GM19043 (cell line): ENCODE measurements at regions not wholly inside any gene's neighbourhood (a gene's known extent, or its start where the extent isn't known, plus 50 kb on each side); places are given as distances from the start of the nearest gene placed in this dataset.
"Not testable (repeated sequence)": the region's sequence is repeated elsewhere in the genome, so short reads cannot be mapped to it uniquely, and the experiment has no call there.

Experiments
- ATAC-seq: cut with Tn5 transposase; IDR thresholded peaks from one replicate; pipeline ENCODE4 v1.9.1; 2021; ENCODE audit warnings: low read depth; ENCODE audit not compliant: unreplicated experiment

DNA sequence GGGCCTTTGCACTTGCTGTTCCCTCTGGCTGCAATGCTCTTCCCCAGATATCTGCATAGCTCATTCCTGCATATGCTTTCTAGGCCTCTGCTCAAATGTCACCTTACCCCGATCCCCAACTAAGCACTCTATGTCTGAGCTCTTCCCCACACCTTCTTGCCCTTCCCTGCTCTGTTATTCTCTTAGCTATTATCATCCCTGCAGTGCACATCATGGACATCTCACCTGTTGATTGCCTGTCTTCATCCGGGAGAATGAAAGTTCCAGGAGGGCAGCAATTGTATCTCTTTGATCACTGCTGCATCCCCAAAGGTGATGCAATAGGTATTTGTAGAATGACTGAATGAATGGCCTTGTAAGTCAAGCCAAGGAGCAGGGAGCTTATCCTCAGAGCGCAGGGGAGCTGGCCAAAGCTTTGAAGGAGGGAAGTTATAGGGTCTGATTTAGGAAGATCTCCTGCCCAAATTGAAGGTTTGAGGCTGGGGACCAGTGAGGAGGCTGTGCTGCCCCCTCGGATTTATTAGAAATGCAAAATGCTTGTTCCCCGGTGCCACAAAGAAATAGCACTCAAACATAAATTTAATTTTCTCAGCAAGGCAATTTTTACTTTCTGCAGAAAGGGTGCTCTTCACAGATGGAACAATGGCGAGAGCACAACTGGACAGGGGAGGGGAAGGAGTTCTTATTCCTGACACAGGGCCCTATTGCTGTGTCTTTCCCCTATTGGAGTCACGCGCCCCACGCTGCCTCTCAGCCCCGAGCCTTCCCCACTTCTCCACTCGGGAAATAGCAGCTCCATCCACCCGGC lies 631.1 kb downstream of the MATN1 start:
- no peak for ATAC-seq

DNA sequence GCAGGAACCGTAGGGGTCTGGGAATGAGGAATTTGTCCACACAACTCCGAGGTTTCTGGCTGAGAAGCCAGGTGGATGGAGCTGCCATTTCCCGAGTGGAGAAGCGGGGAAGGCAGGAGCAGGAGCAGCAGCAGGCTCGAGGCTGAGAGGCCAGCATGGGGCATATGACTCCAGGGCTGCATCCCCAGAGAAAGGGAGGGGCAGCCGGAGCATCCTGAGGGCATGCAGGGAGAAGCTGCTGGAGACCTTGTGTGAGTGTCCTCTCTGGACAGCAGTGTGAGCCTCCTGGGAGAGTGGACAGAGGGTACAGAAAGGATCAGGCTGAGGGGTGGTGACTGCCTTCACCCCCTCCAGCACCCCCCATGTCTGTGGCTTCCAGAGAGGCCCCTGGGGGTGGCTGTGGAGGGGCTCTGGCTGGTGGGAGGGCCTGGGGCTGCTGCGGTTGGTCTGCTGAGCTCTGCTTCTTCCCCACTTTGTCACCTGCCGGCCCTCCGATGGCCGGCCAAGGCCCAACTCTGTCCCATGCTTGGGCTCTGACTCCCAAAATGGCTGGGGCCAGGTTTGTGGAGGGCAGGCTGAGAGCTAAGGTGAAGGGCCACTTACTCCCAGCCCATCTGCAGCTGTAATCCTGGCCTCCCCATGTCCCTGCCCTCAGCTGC lies 633.1 kb downstream of the MATN1 start:
- ATAC-seq, result no peak

GRCh38 chr1:30089024-30089430 lies 634.4 kb downstream of the MATN1 start:
- no peak for ATAC-seq

DNA sequence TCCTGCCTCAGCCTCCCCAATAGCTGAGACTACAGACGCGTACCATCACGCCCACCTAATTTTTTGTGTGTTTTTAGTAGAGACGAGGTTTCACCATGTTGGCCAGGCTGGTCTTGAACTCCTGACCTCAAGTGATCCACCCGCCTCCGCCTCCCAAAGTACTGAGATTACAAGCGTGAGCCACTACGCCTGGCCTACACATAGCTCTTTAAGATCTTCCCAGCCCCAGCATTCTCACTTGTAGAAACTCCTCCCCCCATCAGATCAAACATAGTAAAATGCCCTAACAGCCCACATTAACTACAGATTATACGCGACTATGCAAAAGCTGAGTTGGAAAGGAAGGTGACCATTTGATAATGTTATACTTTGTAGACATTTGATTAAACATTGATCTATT lies 634.8 kb downstream of the MATN1 start:
- no peak for ATAC-seq

GRCh38 chr1:30087465-30087864 lies 635.9 kb downstream of the MATN1 start:
- no peak for ATAC-seq

DNA sequence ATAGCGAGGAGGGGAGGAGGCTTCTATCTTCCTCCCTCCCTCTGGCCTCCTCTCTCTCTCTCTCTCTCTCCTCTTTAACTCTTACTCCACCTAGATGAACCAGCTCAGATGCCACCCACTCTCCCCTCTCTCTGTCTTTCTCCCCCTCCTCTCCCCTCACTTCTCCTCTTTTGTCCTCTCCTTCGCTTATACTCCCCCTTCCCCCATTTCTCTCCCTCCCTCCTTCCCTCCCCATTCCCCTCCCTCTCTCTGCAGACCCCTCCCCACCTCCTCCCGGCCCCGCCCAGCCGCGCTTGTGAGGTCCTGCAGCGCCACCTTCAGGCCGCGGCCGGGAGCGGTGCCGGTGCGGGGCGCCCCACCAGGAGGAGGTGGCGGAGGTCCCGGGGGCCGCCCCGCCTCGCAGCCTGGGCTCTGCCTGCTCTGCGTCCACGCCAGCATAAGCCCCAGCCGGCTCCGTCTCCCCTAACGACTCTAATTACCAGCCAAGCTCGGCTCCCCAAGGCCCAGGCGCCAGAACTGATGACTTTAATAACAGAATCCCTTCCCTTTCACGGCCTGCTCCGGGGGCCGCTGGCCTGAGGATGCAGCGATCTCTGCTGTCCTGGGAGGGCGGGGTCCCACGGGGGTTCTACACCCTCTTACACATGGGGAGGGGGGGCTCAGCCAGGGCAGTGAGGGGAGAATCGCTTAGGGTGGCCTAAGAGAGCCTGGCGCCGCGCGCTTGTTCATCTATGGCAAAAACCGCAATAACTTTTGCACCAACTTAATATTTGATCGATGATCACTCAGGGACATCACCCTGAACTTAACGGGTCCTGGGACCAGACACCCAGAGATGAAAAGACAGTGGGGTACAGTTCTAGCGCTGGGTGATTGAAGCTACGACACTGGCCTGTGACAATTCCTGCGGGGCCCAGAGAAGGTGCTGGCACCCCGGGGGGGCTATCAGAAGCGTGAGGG lies 637.3 kb downstream of the MATN1 start:
- ATAC-seq, result no peak

DNA sequence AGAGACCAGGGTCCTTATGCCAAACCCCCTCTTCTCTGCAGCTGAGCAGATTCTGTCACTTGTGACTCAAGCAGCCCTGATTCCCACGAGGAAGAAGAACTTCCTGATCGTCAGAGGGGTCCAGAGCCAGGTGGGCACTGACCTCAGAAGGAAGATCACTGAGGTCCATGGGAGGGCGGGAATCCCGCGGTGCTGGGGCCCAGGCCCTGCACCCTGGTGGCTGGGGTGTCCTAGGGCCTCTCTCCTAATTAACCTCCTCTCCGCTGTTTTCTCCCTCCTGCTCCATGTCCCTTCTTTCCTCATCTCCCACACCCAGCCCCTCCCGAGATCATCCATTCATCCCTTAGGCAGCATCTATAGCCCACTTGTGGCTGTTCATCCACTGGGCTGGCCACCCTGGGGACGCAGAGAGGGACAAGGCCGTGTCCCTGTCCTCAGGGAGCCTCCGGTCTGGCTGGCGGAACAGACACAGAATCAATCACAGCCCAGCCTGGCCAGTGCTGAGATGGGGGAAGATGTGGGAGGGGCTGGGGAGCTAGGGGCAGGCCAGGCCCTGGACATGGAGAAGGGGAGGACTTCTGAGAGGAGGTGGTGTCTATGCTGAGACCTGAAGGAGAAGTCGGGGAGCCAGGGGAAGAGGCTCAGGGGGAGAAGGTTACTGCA lies 638.3 kb downstream of the MATN1 start:
- no peak for ATAC-seq

DNA sequence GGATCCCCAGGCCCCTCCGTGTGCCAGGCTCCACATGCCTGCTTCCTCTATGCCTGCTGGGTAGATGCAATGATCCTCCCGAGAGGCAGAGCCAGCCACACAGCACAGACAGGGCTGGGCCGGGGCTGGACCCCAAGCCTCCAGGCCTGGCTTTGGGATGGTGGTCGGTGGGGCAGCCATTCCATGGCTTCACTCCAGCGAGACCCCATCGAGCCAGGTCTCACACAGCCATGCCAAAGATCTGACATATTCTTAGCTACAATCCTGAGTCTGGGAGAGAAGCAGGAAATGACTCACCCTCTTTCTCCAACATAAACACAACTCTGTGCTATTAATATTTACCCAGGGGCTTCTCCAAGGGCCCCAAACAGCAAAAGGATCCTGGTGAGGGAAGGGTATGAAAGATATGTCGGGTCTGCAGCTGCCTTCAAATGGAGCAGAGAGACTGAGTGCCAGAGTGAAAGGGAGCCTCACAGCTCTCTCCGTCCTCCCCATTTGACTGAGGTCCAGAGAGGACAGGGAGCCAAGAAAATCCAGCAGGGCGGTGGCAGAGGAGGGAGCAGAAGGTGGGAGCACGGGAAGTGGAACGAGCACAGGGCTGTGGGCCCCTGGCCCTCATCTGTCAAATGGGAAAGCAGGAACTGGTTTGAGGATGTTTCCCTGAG lies 639.5 kb downstream of the MATN1 start:
- no peak for ATAC-seq

DNA sequence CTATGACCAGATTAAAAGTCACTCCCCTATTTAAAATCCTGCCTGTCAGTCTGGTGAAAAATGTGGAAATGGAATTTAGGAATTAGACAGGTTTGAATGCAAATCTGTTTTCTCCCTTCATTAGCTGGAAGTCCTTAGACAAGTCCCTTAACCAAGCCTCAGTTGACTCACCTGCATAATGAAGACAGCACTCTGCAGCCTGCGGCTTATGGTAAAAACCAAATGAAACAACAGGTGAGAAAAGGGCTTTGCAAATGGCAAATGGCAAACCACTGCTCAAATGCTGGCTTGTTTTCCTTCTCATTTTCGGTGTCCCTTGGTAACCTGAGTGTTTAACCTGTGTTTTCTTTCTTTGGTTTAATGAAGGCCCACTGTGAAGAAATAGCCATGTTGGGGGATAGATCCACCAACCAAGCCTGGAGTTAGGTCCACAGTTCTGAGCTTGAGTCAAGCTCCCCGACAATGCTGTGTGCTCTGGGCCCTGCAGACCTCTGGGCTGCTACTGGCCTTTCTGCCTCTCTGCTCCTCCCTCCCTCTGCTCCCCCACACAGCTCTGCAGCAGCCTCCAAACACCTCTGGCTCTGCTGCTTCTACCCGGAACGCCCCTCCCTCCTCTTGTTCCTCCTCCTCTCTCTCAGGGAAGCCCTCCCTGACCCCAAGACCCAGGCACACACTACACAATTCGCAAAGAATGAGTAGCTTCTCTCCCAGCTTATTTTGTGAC lies 641.8 kb downstream of the MATN1 start:
- no peak for ATAC-seq

DNA sequence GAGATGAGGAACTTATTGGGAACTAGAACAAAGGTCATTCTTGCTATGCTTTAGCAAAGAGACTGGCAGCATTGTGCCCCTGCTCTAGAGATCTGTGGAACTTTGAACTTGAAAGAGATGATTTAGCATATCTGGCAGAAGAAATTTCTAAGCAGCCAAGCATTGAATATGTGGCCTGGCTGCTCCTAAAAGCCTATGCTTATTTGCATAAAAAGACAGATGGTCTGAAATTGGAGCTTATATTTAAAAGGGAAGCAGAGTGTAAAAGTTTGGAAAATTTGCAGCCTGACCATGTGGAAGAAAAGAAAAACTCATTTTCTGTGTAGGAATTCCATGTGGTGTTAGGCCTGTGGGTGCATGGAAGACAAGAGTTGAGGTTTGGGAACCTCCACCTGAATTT lies 647.5 kb downstream of the MATN1 start:
- ATAC-seq, result not testable (repeated sequence)

DNA sequence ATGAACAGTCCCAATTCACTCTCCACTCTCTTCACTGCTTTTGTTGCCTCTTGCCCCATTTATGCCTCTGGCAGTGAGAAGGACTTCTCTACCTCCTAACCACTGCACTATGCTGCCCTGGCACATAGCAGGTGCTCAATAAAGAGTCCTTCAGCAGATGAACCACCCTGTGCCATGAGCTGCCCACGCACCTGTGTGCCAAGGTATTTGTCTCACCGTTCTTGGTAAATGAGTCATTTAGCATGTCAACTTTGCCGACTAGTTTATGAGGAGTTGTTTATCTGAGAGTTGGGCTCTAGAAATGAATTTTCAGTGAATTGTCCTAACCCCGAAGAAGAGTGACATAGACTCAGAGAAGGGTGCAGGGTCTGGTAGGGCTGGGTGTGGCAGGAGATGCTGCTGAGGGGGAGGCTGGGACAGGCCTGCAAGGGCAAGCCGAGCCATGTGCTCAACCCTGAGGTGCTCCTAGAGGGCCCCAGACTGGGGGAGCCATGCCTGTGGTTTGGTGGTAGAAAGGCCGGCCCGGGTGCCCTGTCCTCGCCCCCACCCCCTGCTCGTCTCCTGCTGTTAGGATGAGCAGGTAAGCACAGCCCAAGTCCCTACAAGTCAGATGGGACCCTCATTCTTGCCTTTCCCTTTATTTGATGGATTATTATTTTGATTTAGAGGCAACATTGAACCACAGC lies 654.5 kb downstream of the MATN1 start:
- ATAC-seq, result no peak

DNA sequence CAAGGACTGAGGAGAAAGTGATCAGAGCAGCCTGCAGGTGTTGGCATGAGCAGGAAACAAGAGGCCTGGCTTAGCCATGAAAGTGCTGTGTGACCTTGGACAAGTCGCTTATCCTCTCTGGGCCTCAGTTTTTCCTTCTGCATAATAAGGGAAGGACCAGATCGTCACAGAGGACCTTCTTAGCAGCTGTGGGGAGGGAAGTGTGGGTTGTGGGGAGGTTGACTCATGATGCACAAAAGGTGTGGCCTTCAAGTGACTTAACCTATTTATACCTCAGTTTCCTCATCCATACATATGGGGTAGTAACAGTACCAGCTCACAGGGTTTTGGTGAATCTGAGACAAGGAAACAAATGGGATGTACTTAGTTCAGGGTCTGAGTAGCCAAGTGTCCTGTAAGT lies 658.8 kb downstream of the MATN1 start:
- ATAC-seq, result no peak

DNA sequence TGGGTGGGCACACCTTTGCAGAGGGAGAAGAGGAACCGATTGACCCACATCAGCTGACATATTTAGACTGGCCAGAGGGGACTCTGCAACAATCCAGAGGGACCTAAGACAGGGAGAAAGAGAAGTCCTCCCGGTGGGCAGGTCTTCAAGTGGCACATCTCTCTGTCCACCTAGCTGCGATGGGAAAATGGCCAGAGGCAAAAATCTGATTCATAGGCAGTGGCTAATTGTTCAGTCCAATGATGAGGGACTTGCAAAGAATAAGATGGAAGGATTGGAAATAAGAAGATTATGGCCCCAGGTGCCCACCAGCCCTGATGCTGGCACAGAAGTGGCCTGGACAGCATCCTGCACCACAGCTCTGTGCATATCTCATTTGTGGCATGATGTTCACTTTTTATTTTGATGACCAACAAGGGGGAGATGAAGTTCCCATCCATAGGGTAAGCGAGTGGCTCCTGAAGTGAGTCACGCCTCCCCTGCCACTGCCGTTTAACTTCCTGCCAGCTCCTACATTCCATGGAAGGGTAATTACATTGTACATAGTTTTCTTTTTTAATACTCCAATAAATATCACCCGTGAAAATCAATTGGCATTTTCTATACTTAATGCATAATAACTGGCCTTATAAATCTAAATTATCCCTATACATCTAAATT lies 659.6 kb downstream of the MATN1 start:
- ATAC-seq, result no peak

DNA sequence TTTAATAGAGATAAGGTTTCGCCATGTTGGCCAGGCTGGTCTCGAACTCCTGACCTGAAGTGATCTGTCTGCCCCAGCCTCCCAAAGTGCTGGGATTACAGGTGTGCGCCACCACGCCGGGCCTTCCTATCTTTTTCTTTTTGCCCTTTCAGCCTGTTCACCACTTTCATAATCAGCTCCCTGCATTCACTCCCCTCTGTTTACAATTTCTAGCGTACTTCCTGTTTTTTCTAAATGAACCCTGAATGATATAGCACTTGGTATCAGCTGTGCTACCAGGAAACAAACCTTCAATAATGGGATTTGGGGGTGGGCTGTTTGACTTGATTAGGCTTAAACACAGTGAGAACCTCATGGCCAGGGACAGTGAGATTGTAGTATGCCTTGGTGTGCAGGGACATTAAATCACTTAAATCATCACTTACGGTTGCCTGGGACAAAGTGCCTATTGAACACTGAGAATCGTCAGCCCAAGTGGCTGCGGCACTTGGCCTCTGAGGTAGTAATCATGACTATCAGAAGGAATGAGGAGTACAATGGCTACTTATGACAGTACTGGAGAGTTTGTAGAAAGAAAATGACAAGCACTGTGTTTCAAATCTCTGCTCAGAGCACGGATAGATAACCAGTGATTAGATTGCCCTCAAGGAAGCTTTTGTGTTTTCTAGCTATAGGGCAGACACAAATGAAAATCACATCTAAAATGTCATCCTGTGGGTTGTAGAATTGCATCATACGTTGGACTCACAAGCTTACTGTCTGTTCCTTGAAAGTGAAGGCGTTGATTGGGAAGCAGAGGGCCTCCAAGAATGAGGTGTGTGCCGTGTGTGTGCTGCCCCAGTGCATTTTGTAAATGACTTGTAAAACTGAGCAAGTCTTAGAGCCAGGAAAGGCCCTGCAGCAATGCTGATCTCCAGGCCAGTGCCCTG lies 661.8 kb downstream of the MATN1 start:
- ATAC-seq, result no peak

DNA sequence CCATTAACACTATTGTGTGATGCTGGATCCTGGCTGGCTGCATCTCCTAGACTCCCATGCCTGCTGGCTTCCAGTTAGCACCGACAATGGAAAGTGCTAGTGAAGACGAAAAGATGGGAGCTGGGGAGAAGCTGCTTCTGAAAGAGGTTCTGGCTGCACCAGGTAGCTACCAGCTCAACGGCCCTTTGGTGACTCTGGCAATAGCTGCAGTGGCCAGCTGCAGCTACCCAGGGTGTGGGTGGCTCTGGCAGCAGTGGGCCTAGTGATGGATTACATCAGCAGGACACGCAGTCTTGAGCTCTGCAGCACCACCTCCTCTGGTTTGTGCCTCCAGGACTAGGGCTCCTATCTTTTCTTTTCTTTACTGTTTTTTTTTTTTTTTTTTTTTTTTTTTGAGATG lies 662.6 kb downstream of the MATN1 start:
- ATAC-seq, result no peak

DNA sequence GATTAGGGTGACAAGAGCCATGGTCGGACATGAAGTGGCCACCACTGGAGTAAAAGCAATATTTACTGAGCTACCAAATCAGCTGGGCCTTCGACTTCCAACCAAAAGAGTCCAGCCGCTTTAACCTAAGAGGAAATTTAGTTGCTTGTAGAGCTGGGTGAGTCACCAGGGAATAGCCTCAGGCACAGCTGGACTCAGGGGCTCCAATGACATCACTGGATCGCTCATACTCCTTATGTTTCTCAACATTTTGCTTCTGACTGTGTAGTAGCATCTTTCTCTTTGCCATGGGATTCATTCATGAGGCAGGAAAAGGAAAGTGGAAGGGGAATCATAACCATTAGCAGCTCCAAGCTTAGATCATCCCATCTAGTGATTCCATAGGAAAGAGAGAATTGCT lies 664.4 kb downstream of the MATN1 start:
- ATAC-seq, result no peak

DNA sequence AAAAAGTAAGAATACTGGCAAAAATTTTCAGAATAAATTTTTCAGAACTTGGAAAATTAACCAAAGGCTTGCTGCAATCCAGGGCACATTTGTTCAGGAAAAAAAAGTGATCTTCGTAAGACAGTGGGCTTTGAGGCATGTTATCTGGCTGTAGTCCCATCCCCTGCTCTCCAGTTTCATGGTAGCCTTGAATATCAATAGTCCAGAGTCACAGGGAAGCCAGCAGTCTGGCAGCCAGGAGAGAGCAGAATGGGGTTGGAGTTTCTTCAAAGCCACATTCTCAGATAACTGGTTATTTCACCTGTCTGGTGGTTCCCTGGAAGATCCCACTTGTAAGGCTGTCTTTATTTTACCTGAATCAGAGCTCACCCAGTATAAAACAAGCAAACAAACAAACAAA lies 669.3 kb downstream of the MATN1 start:
- no peak for ATAC-seq
